Cardiac muscle cell (in vitro differentiated cells and primary cell): ENCODE measurements at regions not wholly inside any gene's neighbourhood (a gene's known extent, or its start where the extent isn't known, plus 50 kb on each side); places are given as distances from the start of the nearest gene placed in this dataset.
"Not testable (repeated sequence)": the region's sequence is repeated elsewhere in the genome, so short reads cannot be mapped to it uniquely, and the experiment has no call there.

Source experiments
- DNase-seq, 2 donors: peaks; one replicate each; pipeline versions ENCODE4 v3.0.0 to v3.0.0-alpha.2; 2010 to 2017; ENCODE audit warnings: low read depth in 1 of 2, low spot score in 1 of 2
- H3K27ac ChIP-seq: fragments of 200-600 bp; sonication (generic); 2 replicates; pipeline ENCODE4 v1.5.1; 2016
- H3K27me3 ChIP-seq: fragments of 200-600 bp; sonication (generic); 2 replicates; pipeline ENCODE4 v1.6.0; 2016; ENCODE audit warnings: control low read depth
- H3K36me3 ChIP-seq: fragments of 200-600 bp; sonication (generic); 2 replicates; pipeline ENCODE4 v1.5.1; 2016; ENCODE audit warnings: control low read depth
- H3K4me1 ChIP-seq: fragments of 200-600 bp; sonication (generic); 2 replicates; pipeline ENCODE4 v1.8.1; 2017; ENCODE audit warnings: low read depth, mild to moderate bottlenecking, mixed run types
- H3K4me3 ChIP-seq: fragments of 200-600 bp; sonication (generic); 2 replicates; pipeline ENCODE4 v1.5.1; 2016; ENCODE audit warnings: mild to moderate bottlenecking
- H3K9me3 ChIP-seq: fragments of 200-600 bp; sonication (generic); 2 replicates; pipeline ENCODE4 v1.5.1; 2017; ENCODE audit warnings: low read depth, mild to moderate bottlenecking, control low read depth
- TF ChIP-seq, protein P1 (sequence below): IDR thresholded peaks from 2 replicates; pipeline ENCODE4 v1.5.1; 2012; ENCODE audit warnings: low read depth, mild to moderate bottlenecking, low read length

GRCh38 chr1:199246716-199247115, 607.9 kb downstream of the PTPRC start:
- H3K4me3 ChIP-seq = no peak overlapping the region
- TF ChIP-seq, protein P1, sequence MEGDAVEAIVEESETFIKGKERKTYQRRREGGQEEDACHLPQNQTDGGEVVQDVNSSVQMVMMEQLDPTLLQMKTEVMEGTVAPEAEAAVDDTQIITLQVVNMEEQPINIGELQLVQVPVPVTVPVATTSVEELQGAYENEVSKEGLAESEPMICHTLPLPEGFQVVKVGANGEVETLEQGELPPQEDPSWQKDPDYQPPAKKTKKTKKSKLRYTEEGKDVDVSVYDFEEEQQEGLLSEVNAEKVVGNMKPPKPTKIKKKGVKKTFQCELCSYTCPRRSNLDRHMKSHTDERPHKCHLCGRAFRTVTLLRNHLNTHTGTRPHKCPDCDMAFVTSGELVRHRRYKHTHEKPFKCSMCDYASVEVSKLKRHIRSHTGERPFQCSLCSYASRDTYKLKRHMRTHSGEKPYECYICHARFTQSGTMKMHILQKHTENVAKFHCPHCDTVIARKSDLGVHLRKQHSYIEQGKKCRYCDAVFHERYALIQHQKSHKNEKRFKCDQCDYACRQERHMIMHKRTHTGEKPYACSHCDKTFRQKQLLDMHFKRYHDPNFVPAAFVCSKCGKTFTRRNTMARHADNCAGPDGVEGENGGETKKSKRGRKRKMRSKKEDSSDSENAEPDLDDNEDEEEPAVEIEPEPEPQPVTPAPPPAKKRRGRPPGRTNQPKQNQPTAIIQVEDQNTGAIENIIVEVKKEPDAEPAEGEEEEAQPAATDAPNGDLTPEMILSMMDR = no peak
- no peaks in the 10 kb centered on the region for H3K36me3 ChIP-seq
- H3K27ac ChIP-seq = no peak overlapping the region
- no peaks in the 10 kb centered on the region for H3K9me3 ChIP-seq
- H3K4me1 ChIP-seq = no peaks in the 10 kb centered on the region
- no peaks in the 10 kb centered on the region for H3K27me3 ChIP-seq
- no peak for DNase-seq

- H3K36me3 ChIP-seq = no peaks in the 10 kb centered on the region
- TF ChIP-seq, protein P1 = no peak
- H3K4me1 ChIP-seq = no peaks in the 10 kb centered on the region
Observed at GRCh38 chr1:199247891-199248290, 609.1 kb downstream of the PTPRC start.

GRCh38 chr1:199254040-199254439, 615.2 kb downstream of the PTPRC start:
- H3K4me3 ChIP-seq, H3K27me3 ChIP-seq, H3K27ac ChIP-seq, H3K36me3 ChIP-seq, H3K9me3 ChIP-seq, H3K4me1 ChIP-seq, DNase-seq: not testable (repeated sequence)

More at GRCh38 chr1:199247891-199248290, 609.1 kb downstream of the PTPRC start:
- H3K27me3 ChIP-seq = no peaks in the 10 kb centered on the region
- H3K4me3 ChIP-seq = no peak overlapping the region
- no peaks in the 10 kb centered on the region for H3K9me3 ChIP-seq
- no peak for DNase-seq
- H3K27ac ChIP-seq = no peak overlapping the region

- no peak for DNase-seq
- no peaks in the 10 kb centered on the region for H3K27me3 ChIP-seq
- no peaks in the 10 kb centered on the region for H3K9me3 ChIP-seq
- H3K4me3 ChIP-seq = no peak overlapping the region
- H3K36me3 ChIP-seq = no peaks in the 10 kb centered on the region
- H3K4me1 ChIP-seq = no peaks in the 10 kb centered on the region
- TF ChIP-seq, protein P1 = no peak
- no peak overlapping the region for H3K27ac ChIP-seq
Observed at GRCh38 chr1:199261328-199261727, 622.5 kb downstream of the PTPRC start.

DNA sequence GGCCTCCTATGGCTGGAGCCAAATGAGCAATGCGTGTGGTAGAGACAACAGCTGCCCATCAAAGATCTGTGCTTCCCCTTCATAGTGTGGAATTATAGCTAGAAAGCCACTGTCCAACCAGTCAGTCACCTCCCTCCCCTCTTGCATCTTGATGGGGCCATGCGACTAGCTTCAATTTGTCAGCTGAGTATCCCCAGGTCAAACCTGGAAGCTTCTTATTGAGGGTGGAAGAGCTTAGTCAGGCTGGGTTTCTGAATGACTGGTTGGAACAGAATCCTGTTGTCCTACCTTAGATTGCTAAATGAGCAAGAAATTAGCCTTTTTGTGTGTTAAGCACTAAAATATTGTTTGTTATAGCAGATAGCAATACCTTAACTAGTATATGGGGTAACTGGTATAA, 625.4 kb downstream of the PTPRC start:
- TF ChIP-seq, protein P1 = no peak
- no peaks in the 10 kb centered on the region for H3K9me3 ChIP-seq
- no peaks in the 10 kb centered on the region for H3K4me1 ChIP-seq
- H3K4me3 ChIP-seq = no peak overlapping the region
- H3K36me3 ChIP-seq = no peaks in the 10 kb centered on the region
- no peak for DNase-seq
- no peak overlapping the region for H3K27ac ChIP-seq
- no peaks in the 10 kb centered on the region for H3K27me3 ChIP-seq

GRCh38 chr1:199264911-199265310, 626.1 kb downstream of the PTPRC start:
- no peaks in the 10 kb centered on the region for H3K27me3 ChIP-seq
- H3K4me3 ChIP-seq = no peak overlapping the region
- TF ChIP-seq, protein P1 = no peak
- no peaks in the 10 kb centered on the region for H3K36me3 ChIP-seq
- H3K27ac ChIP-seq = no peak overlapping the region
- H3K4me1 ChIP-seq = no peaks in the 10 kb centered on the region
- peak in 1 of 2 donors; percentile 17 for DNase-seq
- no peaks in the 10 kb centered on the region for H3K9me3 ChIP-seq
